ENCODE measurements at regions not wholly inside any gene's neighbourhood (a gene's known extent, or its start where the extent isn't known, plus 50 kb on each side); places are given as distances from the start of the nearest gene placed in this dataset.

GRCh38 chr15:88742161-88742560, 61.1 kb upstream of the ACAN start:
- no peak for DNase-seq (ENCODE audit: low spot score)

GRCh38 chr15:88744548-88745020, 58.7 kb upstream of the ACAN start:
- no peak for DNase-seq (ENCODE audit: low spot score)

GRCh38 chr15:88745065-88745464, 58.2 kb upstream of the ACAN start:
- no peak for DNase-seq (ENCODE audit: low spot score)

- DNase-seq (ENCODE audit: low spot score): peak; percentile 13
Observed at GRCh38 chr15:88745696-88746095, 57.5 kb upstream of the ACAN start.

- no peak for DNase-seq (ENCODE audit: low spot score)
Observed at GRCh38 chr15:88746451-88746850, 56.8 kb upstream of the ACAN start.

GRCh38 chr15:88747111-88747510, 56.1 kb upstream of the ACAN start:
- no peak for DNase-seq (ENCODE audit: low spot score)

- no peak for DNase-seq (ENCODE audit: low spot score)
Observed at GRCh38 chr15:88747631-88748030, 55.6 kb upstream of the ACAN start.

- DNase-seq (ENCODE audit: low spot score): no peak
Observed at GRCh38 chr15:88748081-88748480, 55.2 kb upstream of the ACAN start.

- no peak for DNase-seq (ENCODE audit: low spot score)
Observed at GRCh38 chr15:88748651-88749050, 54.6 kb upstream of the ACAN start.

GRCh38 chr15:88749699-88750098, 53.5 kb upstream of the ACAN start:
- DNase-seq (ENCODE audit: low spot score): no peak

- DNase-seq (ENCODE audit: low spot score): no peak
Observed at GRCh38 chr15:88752501-88752900, 50.7 kb upstream of the ACAN start.

- no peak for DNase-seq (ENCODE audit: low spot score)
Observed at GRCh38 chr15:88752951-88753350, 50.3 kb upstream of the ACAN start.
